IPS-20b (cell line): ENCODE measurements at regions not wholly inside any gene's neighbourhood (a gene's known extent, or its start where the extent isn't known, plus 50 kb on each side); places are given as distances from the start of the nearest gene placed in this dataset.

Source experiments
- H3K27ac ChIP-seq: one replicate; pipeline ENCODE4 v1.5.1; 2013; ENCODE audit warnings: low read length
- H3K27me3 ChIP-seq: 2 replicates; pipeline ENCODE4 v1.6.1; 2013; ENCODE audit warnings: mild to moderate bottlenecking, low read length, inconsistent platforms; ENCODE audit not compliant: insufficient read depth
- H3K36me3 ChIP-seq: 2 replicates; pipeline ENCODE4 v1.6.1; 2013; ENCODE audit warnings: low read depth, mild to moderate bottlenecking, inconsistent platforms, low read length, moderate library complexity; ENCODE audit not compliant: insufficient read depth
- H3K4me1 ChIP-seq: 2 replicates; pipeline ENCODE4 v1.6.1; 2013; ENCODE audit warnings: mild to moderate bottlenecking, control low read depth, inconsistent platforms, low read length, moderate library complexity; ENCODE audit not compliant: insufficient read depth
- H3K4me3 ChIP-seq: 2 replicates; pipeline ENCODE4 v1.5.1; 2013; ENCODE audit warnings: mild to moderate bottlenecking, low read length, inconsistent platforms
- H3K9ac ChIP-seq: 2 replicates; pipeline ENCODE4 v1.6.1; 2013; ENCODE audit warnings: low read depth, mild to moderate bottlenecking, inconsistent platforms, low read length, moderate library complexity
- H3K9me3 ChIP-seq: 2 replicates; pipeline ENCODE4 v1.6.1; 2013; ENCODE audit warnings: mild to moderate bottlenecking, low read depth, low read length, inconsistent platforms; ENCODE audit not compliant: insufficient read depth

DNA sequence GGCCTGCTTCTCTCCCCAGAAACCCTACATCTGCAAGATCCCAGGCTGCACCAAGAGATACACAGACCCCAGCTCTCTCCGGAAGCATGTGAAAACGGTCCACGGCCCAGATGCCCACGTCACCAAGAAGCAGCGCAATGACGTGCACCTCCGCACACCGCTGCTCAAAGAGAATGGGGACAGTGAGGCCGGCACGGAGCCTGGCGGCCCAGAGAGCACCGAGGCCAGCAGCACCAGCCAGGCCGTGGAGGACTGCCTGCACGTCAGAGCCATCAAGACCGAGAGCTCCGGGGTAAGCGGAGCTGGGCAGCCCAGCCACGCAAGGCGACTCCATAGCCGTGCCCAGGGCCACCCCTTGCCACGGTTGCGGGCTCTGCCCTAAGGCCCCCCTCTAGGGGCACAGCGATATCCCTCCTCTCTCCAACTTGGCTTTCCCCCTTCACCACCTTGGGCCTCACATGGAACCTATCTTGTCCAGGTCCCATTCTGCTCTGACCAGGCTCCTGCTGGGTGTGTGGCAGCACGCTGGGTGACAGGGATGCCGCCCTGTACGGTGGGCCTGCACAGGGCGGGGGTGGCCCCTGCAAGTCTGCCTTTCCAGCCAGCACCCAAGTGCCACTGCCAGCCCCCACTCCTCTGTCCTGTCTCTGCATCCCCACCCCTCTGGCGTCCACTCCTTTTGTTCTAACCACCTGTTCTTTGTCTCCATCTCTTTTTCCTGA lies 248.9 kb downstream of the GLI2 start:
- peaks cover 72% of the 10 kb centered on the region for H3K36me3 ChIP-seq
- no peak overlapping the region for H3K9ac ChIP-seq
- H3K4me1 ChIP-seq: peaks cover 2% of the 10 kb centered on the region; the same call in 1 of the 2 replicates
- no peak overlapping the region for H3K27ac ChIP-seq
- H3K9me3 ChIP-seq: no peaks in the 10 kb centered on the region
- no peak overlapping the region for H3K4me3 ChIP-seq
- no peaks in the 10 kb centered on the region for H3K27me3 ChIP-seq

GRCh38 chr2:120985174-120985996 lies 249.7 kb downstream of the GLI2 start:
- H3K27me3 ChIP-seq: no peaks in the 10 kb centered on the region
- H3K27ac ChIP-seq: no peak overlapping the region
- no peak overlapping the region for H3K9ac ChIP-seq
- peaks cover 72% of the 10 kb centered on the region for H3K36me3 ChIP-seq
- H3K4me1 ChIP-seq: peaks cover 2% of the 10 kb centered on the region; the same call in 1 of the 2 replicates
- H3K4me3 ChIP-seq: no peak overlapping the region
- no peaks in the 10 kb centered on the region for H3K9me3 ChIP-seq

DNA sequence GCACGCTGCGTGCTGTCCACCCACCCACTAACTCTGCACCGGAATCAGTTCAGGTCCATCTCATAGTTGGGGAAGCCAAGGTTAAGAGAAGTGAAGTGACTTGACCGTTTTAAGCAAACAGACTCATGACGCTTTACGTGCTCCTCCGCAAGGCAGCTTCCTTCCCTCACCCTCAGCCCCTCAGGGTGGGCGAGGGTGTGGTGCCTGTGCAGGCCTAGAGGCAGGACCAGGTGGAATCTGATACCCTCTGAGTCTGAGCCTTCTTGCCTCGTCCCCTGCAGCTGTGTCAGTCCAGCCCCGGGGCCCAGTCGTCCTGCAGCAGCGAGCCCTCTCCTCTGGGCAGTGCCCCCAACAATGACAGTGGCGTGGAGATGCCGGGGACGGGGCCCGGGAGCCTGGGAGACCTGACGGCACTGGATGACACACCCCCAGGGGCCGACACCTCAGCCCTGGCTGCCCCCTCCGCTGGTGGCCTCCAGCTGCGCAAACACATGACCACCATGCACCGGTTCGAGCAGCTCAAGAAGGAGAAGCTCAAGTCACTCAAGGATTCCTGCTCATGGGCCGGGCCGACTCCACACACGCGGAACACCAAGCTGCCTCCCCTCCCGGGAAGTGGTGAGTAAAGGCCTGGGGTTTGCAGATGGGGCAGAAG lies 250.5 kb downstream of the GLI2 start:
- Histone ChIP-seq H3K27ac (no peak overlapping the region), H3K9ac (no peak overlapping the region), H3K27me3 (no peaks in the 10 kb centered on the region), H3K36me3 (peaks cover 79% of the 10 kb centered on the region), H3K9me3 (no peaks in the 10 kb centered on the region), H3K4me3 (no peak overlapping the region), H3K4me1 (peaks cover 2% of the 10 kb centered on the region; the same call in 1 of the 2 replicates)

DNA sequence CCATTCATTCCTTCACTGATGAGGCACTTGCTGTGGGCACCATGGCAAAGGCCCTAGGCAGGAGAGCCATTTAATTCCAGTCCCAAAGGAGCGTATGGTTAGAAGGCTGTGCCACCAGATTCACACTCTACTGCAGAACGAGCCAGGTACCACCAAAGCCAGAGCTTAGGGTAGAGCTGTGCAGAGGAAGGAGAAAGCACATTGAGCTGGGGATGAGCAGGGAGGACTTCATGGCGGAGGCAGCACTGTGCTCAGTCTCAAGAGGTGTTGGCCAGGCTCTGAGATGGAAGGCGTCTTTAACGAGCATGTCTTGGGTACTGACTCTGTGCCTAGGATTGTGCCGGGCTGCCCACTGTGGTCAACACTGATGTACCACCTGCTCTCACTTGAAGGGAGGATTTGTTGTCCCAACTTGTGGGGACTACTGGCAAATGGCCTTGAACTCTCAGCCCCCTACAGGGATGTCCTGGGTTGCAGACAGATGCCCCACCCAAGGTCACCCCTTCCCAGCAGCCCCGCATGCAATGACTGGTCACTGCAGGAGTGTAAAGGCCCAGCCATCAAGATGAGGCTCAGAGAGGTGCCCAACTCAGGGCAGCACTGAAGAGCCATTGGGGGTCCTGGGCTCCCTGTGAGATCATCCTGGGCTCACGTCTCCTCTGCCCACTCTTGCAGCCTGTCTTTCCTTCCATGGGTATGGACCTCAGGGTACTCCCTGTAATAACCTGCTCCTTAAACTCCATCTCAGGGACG lies 251.4 kb downstream of the GLI2 start:
- Histone ChIP-seq H3K4me3 (no peak overlapping the region), H3K9me3 (no peaks in the 10 kb centered on the region), H3K9ac (no peak overlapping the region), H3K27ac (no peak overlapping the region), H3K4me1 (peaks cover 2% of the 10 kb centered on the region; the same call in 1 of the 2 replicates), H3K36me3 (peaks cover 88% of the 10 kb centered on the region), H3K27me3 (no peaks in the 10 kb centered on the region)

GRCh38 chr2:120988051-120988699 lies 252.5 kb downstream of the GLI2 start:
- Histone ChIP-seq H3K36me3 (peaks cover 85% of the 10 kb centered on the region), H3K27ac (no peak overlapping the region), H3K4me3 (no peak overlapping the region)

GRCh38 chr2:120988700-120989511 lies 253.2 kb downstream of the GLI2 start:
- H3K4me3 ChIP-seq: no peak overlapping the region
- no peaks in the 10 kb centered on the region for H3K27me3 ChIP-seq
- no peak overlapping the region for H3K9ac ChIP-seq
- H3K36me3 ChIP-seq: peaks cover 77% of the 10 kb centered on the region
- H3K4me1 ChIP-seq: no peaks in the 10 kb centered on the region
- no peaks in the 10 kb centered on the region for H3K9me3 ChIP-seq
- no peak overlapping the region for H3K27ac ChIP-seq

More at GRCh38 chr2:120988051-120988699, 252.5 kb downstream of the GLI2 start:
- H3K4me1 ChIP-seq: no peaks in the 10 kb centered on the region
- no peaks in the 10 kb centered on the region for H3K9me3 ChIP-seq
- H3K9ac ChIP-seq: no peak overlapping the region
- no peaks in the 10 kb centered on the region for H3K27me3 ChIP-seq

- H3K36me3 ChIP-seq: peaks cover 69% of the 10 kb centered on the region
- H3K4me1 ChIP-seq: no peaks in the 10 kb centered on the region
- no peak overlapping the region for H3K9ac ChIP-seq
- H3K9me3 ChIP-seq: no peaks in the 10 kb centered on the region
- no peak overlapping the region for H3K27ac ChIP-seq
- no peaks in the 10 kb centered on the region for H3K27me3 ChIP-seq
- no peak overlapping the region for H3K4me3 ChIP-seq
Observed at GRCh38 chr2:120989512-120990441, 254.1 kb downstream of the GLI2 start.

DNA sequence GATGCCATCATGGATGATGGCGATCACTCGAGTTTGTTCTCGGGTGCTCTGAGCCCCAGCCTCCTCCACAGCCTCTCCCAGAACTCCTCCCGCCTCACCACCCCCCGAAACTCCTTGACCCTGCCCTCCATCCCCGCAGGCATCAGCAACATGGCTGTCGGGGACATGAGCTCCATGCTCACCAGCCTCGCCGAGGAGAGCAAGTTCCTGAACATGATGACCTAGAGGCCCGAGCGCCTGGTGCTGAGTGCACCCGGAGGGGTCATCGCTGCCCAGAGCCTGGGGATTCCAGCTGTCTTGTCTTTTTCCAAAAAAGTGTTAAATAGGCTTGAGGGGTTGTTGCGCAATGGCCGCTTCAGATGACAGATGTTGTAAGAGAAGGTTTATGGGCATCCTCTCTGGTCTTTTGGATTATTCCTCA lies 254.8 kb downstream of the GLI2 start:
- peaks cover 62% of the 10 kb centered on the region for H3K36me3 ChIP-seq

DNA sequence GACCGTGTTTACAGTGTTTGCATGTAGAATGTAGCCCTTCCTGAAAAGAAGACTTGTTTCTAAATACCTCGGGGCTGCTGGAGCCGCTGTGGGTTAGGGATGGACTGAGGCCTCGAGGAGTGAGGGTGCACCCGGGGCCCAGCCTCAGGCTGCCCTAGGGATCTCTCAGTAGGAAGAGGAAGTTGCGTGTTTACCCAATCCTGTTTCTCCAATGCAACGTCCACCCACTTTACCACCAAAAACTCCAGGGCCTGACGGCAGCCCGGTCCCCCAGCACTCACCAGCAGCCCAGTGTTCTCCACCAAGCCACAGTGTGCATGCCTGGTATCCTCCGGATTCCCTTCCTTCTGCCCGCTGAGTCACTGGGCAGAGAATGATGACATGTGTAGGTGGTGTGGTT lies 255.8 kb downstream of the GLI2 start:
- Histone ChIP-seq H3K4me1 (no peaks in the 10 kb centered on the region), H3K4me3 (no peak overlapping the region), H3K27ac (no peak overlapping the region), H3K9me3 (no peaks in the 10 kb centered on the region), H3K27me3 (no peaks in the 10 kb centered on the region), H3K9ac (no peak overlapping the region), H3K36me3 (peaks cover 52% of the 10 kb centered on the region)

More for the DNA sequence above, 254.8 kb downstream of the GLI2 start:
- H3K27me3 ChIP-seq: no peaks in the 10 kb centered on the region
- H3K4me1 ChIP-seq: no peaks in the 10 kb centered on the region
- H3K9ac ChIP-seq: no peak overlapping the region
- no peak overlapping the region for H3K27ac ChIP-seq
- no peak overlapping the region for H3K4me3 ChIP-seq
- no peaks in the 10 kb centered on the region for H3K9me3 ChIP-seq
